Naive thymus-derived CD4-positive, alpha-beta T cell (primary cell): ENCODE measurements at regions not wholly inside any gene's neighbourhood (a gene's known extent, or its start where the extent isn't known, plus 50 kb on each side); places are given as distances from the start of the nearest gene placed in this dataset.

ENCODE experiments used
- ATAC-seq: fragments of 150-1000 bp; cut with Tn5 transposase; 2 replicates; pipeline ENCODE4 v1.10.0; 2021; ENCODE audit warnings: mild to moderate bottlenecking, moderate library complexity
- CTCF ChIA-PET: fragments of 350-600 bp; sonication (Branson Sonifier 250); formaldehyde crosslinking; loops from one replicate; lab custom pipeline; 2021; ENCODE audit warnings: antibody characterized with exemption; lab: Charles Lee
- POLR2A ChIA-PET: fragments of 350-600 bp; sonication (Branson Sonifier 250); formaldehyde crosslinking; loops from one replicate; lab custom pipeline; 2021; ENCODE audit warnings: antibody characterized with exemption, inconsistent platforms; lab: Charles Lee
- DNase-seq, 9 donors: peaks; one replicate each; pipeline versions ENCODE4 v3.0.0 to v3.0.0-alpha.2; 2020 to 2022; ENCODE audit warnings: mixed read lengths in 1 of 9
- H3K27ac ChIP-seq: one replicate; pipeline ENCODE4 v1.7.0; 2013; ENCODE audit warnings: mild to moderate bottlenecking, low read depth, low read length, moderate library complexity
- H3K27me3 ChIP-seq, 2 donors: one replicate each; pipeline ENCODE4 v1.7.0; 2013; ENCODE audit warnings: low read length in 2 of 2, mild to moderate bottlenecking in 2 of 2, moderate library complexity in 2 of 2; ENCODE audit not compliant: control insufficient read depth in 2 of 2, insufficient read depth in 2 of 2
- H3K36me3 ChIP-seq, 3 experiments: 1 replicate in 2 of 3; 2 replicates in 1 of 3; pipeline ENCODE4 v1.7.0; 2013; ENCODE audit warnings: low read length in 3 of 3, mild to moderate bottlenecking in 3 of 3, moderate library complexity in 1 of 3; ENCODE audit not compliant: insufficient read depth in 3 of 3, control insufficient read depth in 2 of 3
- H3K4me1 ChIP-seq, 2 donors: one replicate each; pipeline ENCODE4 v1.7.0; 2013; ENCODE audit warnings: low read length in 2 of 2, mild to moderate bottlenecking in 2 of 2, moderate library complexity in 1 of 2; ENCODE audit not compliant: control insufficient read depth in 2 of 2, insufficient read depth in 2 of 2
- H3K4me3 ChIP-seq: 2 replicates; pipeline ENCODE4 v1.7.0; 2013; ENCODE audit warnings: mild to moderate bottlenecking, low read length
- H3K9me3 ChIP-seq, 3 experiments: 1 replicate in 2 of 3; 2 replicates in 1 of 3; pipeline ENCODE4 v1.7.0; 2013; ENCODE audit warnings: low read length in 3 of 3; ENCODE audit not compliant: control insufficient read depth in 2 of 3
- H3K27ac Mint-ChIP-seq, 9 donors: one replicate each; pipeline ENCODE4 v1.8.0; 2020 to 2022; ENCODE audit warnings: mixed read lengths in 9 of 9, mild to moderate bottlenecking in 8 of 9, moderate library complexity in 5 of 9, inconsistent platforms in 2 of 9
- H3K27me3 Mint-ChIP-seq, 5 donors: one replicate each; pipeline ENCODE4 v1.8.0; 2021 to 2022; ENCODE audit warnings: mixed read lengths in 5 of 5, mild to moderate bottlenecking in 1 of 5
- H3K36me3 Mint-ChIP-seq, 5 donors: one replicate each; pipeline ENCODE4 v1.8.0; 2020 to 2022; ENCODE audit warnings: mixed read lengths in 5 of 5, mild to moderate bottlenecking in 3 of 5, inconsistent platforms in 1 of 5
- H3K4me1 Mint-ChIP-seq, 7 donors: one replicate each; pipeline ENCODE4 v1.8.0; 2020 to 2022; ENCODE audit warnings: mixed read lengths in 7 of 7, mild to moderate bottlenecking in 3 of 7, inconsistent platforms in 1 of 7
- H3K4me3 Mint-ChIP-seq, 10 donors: one replicate each; pipeline ENCODE4 v1.8.0; 2020 to 2022; ENCODE audit warnings: mild to moderate bottlenecking in 10 of 10, mixed read lengths in 10 of 10, moderate library complexity in 6 of 10, inconsistent platforms in 2 of 10
- H3K9me3 Mint-ChIP-seq, 11 donors: one replicate each; pipeline ENCODE4 v1.8.0; 2020 to 2022; ENCODE audit warnings: mixed read lengths in 11 of 11, mild to moderate bottlenecking in 4 of 11, inconsistent platforms in 1 of 11, moderate library complexity in 1 of 11
- intact Hi-C, 2 donors: fragments of 100-400 bp; cut with micrococcal nuclease; formaldehyde crosslinking; loops; one replicate each; pipeline ENCODE4 v1.15.1; 2023

DNA sequence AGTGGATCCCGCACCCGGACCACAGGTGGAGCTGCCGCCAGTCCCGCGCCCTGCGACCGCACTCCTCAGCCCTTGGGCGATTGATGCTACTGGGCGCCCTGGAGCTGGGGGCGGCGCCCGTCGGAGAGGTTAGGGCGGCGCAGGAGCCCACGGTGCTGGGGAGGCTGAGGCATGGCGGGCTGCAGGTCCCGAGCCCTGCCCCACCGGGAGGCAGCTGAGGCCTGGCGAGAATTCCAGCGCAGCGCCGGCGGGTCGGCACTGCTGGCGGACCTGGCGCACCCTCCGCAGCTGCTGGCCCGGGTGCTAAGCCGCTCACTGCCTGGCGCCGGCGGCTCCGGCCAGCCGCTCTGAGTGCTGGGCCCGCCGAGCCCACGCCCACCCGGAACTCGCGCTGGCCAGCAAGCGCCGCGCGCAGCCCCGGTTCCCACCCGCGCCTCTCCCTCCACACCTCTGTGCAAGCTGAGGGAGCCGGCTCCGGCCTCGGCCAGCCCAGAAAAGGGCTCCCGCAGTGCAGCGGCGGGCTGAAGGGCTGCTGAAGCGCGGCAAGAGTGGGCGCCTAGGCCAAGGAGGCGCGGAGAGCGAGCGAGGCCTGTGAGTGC, 1256.5 kb downstream of the STIM2 start:
- no peak overlapping the region for H3K27ac ChIP-seq
- ChIA-PET POLR2A (no interaction called here), CTCF (no interaction called here)
- H3K27me3 ChIP-seq: no peaks in the 10 kb centered on the region
- no peak for DNase-seq
- H3K36me3 ChIP-seq: no peaks in the 10 kb centered on the region
- no peak overlapping the region for H3K4me3 ChIP-seq
- no peaks in the 10 kb centered on the region for H3K9me3 ChIP-seq
- ATAC-seq: no peak
- Mint-ChIP-seq H3K27ac (no peak overlapping the region), H3K4me3 (no peak overlapping the region), H3K27me3 (no peaks in the 10 kb centered on the region), H3K9me3 (peaks cover 2 to 37% (median 11%) of the 10 kb centered on the region in 11 donors), H3K4me1 (no peaks in the 10 kb centered on the region), H3K36me3 (no peaks in the 10 kb centered on the region)
- no peaks in the 10 kb centered on the region for H3K4me1 ChIP-seq
- intact Hi-C loops: no loop called here

- Mint-ChIP-seq H3K27ac (no peak overlapping the region), H3K27me3 (no peaks in the 10 kb centered on the region), H3K9me3 (peaks cover 0 to 28% (median 6%) of the 10 kb centered on the region in 11 donors), H3K4me1 (no peaks in the 10 kb centered on the region), H3K36me3 (no peaks in the 10 kb centered on the region), H3K4me3 (no peak overlapping the region)
- ChIA-PET CTCF (no interaction called here), POLR2A (no interaction called here)
- no peaks in the 10 kb centered on the region for H3K9me3 ChIP-seq
- DNase-seq (no peak), ATAC-seq (no peak)
- intact Hi-C loops: no loop called here
- no peak overlapping the region for H3K27ac ChIP-seq
- no peaks in the 10 kb centered on the region for H3K36me3 ChIP-seq
- H3K4me1 ChIP-seq: no peaks in the 10 kb centered on the region
- no peaks in the 10 kb centered on the region for H3K27me3 ChIP-seq
- no peak overlapping the region for H3K4me3 ChIP-seq
These were observed 1285.5 kb downstream of the STIM2 start for GRCh38 chr4:28146191-28146590.

DNA sequence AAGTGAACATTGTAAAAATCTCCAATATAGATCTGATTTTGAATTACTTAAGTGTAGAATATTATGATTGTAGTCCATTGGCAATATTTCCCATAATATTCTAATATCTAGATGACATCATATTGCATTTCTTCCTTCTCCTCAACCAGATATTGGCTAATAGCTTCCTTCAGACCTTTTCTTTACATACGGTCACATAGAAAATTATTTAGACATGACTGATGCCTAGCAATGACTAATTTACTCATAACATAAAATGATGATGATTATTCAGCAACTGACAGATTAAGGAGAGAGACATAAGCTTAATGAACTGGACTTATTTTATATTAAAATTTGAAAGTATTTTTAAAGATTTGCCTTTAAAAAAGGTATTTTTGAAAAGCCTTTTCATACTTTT, 1287.6 kb downstream of the STIM2 start:
- POLR2A ChIA-PET: no interaction called here

GRCh38 chr4:28149762-28150161, 1289.1 kb downstream of the STIM2 start:
- intact Hi-C loops: no loop called here
- ATAC-seq: no peak
- H3K27ac Mint-ChIP-seq: no peak overlapping the region

More for the DNA sequence above, 1287.6 kb downstream of the STIM2 start:
- Mint-ChIP-seq H3K36me3 (no peaks in the 10 kb centered on the region), H3K27me3 (no peaks in the 10 kb centered on the region), H3K27ac (no peak overlapping the region), H3K4me1 (no peaks in the 10 kb centered on the region), H3K9me3 (peaks cover 0 to 28% (median 5%) of the 10 kb centered on the region in 11 donors), H3K4me3 (no peak overlapping the region)
- H3K27me3 ChIP-seq: no peaks in the 10 kb centered on the region
- H3K9me3 ChIP-seq: no peaks in the 10 kb centered on the region
- H3K4me3 ChIP-seq: no peak overlapping the region
- no peaks in the 10 kb centered on the region for H3K4me1 ChIP-seq
- H3K27ac ChIP-seq: no peak overlapping the region
- DNase-seq (no peak), ATAC-seq (no peak)
- intact Hi-C loops: no loop called here
- CTCF ChIA-PET: no interaction called here
- H3K36me3 ChIP-seq: no peaks in the 10 kb centered on the region

DNA sequence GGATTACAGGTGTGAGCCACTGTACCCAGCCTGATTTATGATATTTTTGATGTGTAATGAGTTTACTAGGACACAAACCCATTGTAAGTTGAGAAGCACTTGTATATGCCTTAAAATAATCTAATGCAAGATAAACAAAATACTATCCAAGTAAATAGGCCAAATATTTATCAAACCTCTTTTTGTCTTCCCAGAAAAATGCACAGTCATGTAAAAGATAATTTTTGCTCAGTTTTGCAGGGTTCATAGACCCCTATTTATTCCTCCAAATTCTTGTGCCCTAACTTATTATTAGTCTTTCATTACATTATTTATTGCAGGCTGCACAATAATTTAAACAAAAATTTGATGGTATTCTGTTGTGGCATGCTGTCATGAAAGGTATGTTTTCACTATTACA, 1290.7 kb downstream of the STIM2 start:
- ATAC-seq: no peak
- Histone ChIP-seq H3K4me3 (no peak overlapping the region), H3K36me3 (no peaks in the 10 kb centered on the region), H3K27ac (no peak overlapping the region), H3K27me3 (no peaks in the 10 kb centered on the region), H3K9me3 (no peaks in the 10 kb centered on the region), H3K4me1 (no peaks in the 10 kb centered on the region)
- POLR2A ChIA-PET: no interaction called here
- CTCF ChIA-PET: no interaction called here
- no peak overlapping the region for H3K4me3 Mint-ChIP-seq
- H3K27me3 Mint-ChIP-seq: no peaks in the 10 kb centered on the region
- no peak overlapping the region for H3K27ac Mint-ChIP-seq
- H3K9me3 Mint-ChIP-seq: peaks cover 0 to 31% (median under 1%) of the 10 kb centered on the region in 11 donors
- intact Hi-C loops: no loop called here
- DNase-seq: no peak
- no peaks in the 10 kb centered on the region for H3K4me1 Mint-ChIP-seq
- H3K36me3 Mint-ChIP-seq: no peaks in the 10 kb centered on the region

More at GRCh38 chr4:28149762-28150161, 1289.1 kb downstream of the STIM2 start:
- no peak overlapping the region for H3K27ac ChIP-seq
- CTCF ChIA-PET: no interaction called here
- Mint-ChIP-seq H3K4me3 (no peak overlapping the region), H3K9me3 (peaks cover 0 to 27% (median 2%) of the 10 kb centered on the region in 11 donors), H3K27me3 (no peaks in the 10 kb centered on the region), H3K4me1 (no peaks in the 10 kb centered on the region), H3K36me3 (no peaks in the 10 kb centered on the region)
- no peaks in the 10 kb centered on the region for H3K36me3 ChIP-seq
- no peaks in the 10 kb centered on the region for H3K27me3 ChIP-seq
- H3K4me3 ChIP-seq: no peak overlapping the region
- POLR2A ChIA-PET: no interaction called here
- H3K4me1 ChIP-seq: no peaks in the 10 kb centered on the region
- H3K9me3 ChIP-seq: no peaks in the 10 kb centered on the region
- DNase-seq: no peak

DNA sequence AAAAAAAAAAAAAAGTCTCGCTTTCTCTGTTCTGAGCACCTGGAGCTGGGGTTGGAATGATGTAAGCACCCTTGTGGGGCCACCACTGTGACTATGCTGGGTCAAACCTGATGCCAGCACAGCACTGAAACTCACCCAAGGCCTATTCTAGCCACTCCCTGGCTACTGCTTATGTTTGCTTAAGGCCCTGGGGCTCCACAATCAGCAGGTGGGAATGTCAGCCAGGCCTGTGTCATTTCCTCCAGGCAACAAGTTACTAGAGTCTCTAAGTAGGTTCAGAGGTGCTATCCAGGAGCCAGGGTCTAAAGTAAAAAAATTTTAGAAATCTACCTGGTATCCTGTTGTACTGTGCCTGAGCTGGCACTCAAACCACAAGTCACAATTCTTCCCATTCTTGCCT, 1306.8 kb downstream of the STIM2 start:
- ChIA-PET POLR2A (no interaction called here), CTCF (no interaction called here)
- Histone ChIP-seq H3K4me1 (no peaks in the 10 kb centered on the region), H3K27me3 (no peaks in the 10 kb centered on the region), H3K4me3 (no peak overlapping the region), H3K36me3 (no peaks in the 10 kb centered on the region), H3K27ac (no peak overlapping the region), H3K9me3 (no peaks in the 10 kb centered on the region)
- H3K36me3 Mint-ChIP-seq: no peaks in the 10 kb centered on the region
- H3K27ac Mint-ChIP-seq: no peak overlapping the region
- ATAC-seq: no peak
- H3K4me1 Mint-ChIP-seq: no peaks in the 10 kb centered on the region
- DNase-seq: no peak
- intact Hi-C loops: no loop called here
- H3K4me3 Mint-ChIP-seq: no peak overlapping the region
- no peaks in the 10 kb centered on the region for H3K27me3 Mint-ChIP-seq
- H3K9me3 Mint-ChIP-seq: peaks cover 0 to 39% (median 6%) of the 10 kb centered on the region in 11 donors

DNA sequence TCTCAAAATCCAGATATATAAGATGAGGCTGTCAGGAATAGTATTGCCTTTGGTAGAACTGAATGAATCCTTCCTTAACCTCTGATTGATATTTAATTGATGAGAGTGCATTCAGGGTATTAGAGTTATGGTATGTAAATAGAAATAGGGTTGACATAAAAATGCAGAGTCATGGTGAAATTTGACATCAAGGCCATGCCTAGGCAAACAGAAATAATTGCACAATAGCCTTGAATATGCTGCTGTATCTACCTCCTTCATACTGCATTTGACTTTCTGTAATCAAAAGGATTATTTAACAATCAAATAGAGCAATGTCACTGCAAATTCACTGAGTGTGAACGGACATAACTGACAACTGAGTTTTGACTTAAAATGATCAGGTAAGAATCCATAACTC, 1316.3 kb downstream of the STIM2 start:
- POLR2A ChIA-PET: no interaction called here
- H3K36me3 Mint-ChIP-seq: no peaks in the 10 kb centered on the region
- no peak for ATAC-seq

More for the DNA sequence above, 1316.3 kb downstream of the STIM2 start:
- DNase-seq: no peak
- H3K4me3 Mint-ChIP-seq: no peak overlapping the region
- H3K4me1 Mint-ChIP-seq: no peaks in the 10 kb centered on the region
- no peaks in the 10 kb centered on the region for H3K27me3 Mint-ChIP-seq
- Histone ChIP-seq H3K27me3 (no peaks in the 10 kb centered on the region), H3K27ac (no peak overlapping the region), H3K4me1 (no peaks in the 10 kb centered on the region), H3K9me3 (no peaks in the 10 kb centered on the region), H3K36me3 (no peaks in the 10 kb centered on the region), H3K4me3 (no peak overlapping the region)
- no peak overlapping the region for H3K27ac Mint-ChIP-seq
- CTCF ChIA-PET: no interaction called here
- H3K9me3 Mint-ChIP-seq: peaks cover 0 to 4% (median 1%) of the 10 kb centered on the region in 11 donors
- intact Hi-C loops: no loop called here
